Epithelial cell of proximal tubule (primary cell): ENCODE measurements at regions not wholly inside any gene's neighbourhood (a gene's known extent, or its start where the extent isn't known, plus 50 kb on each side); places are given as distances from the start of the nearest gene placed in this dataset.

Experiments used
- DNase-seq: peaks from one replicate; pipeline ENCODE4 v3.0.0-alpha.2; 2011; ENCODE audit warnings: low read depth
- H3K4me3 ChIP-seq: 2 replicates; pipeline ENCODE4 v1.5.1; 2011; ENCODE audit warnings: low read depth, mild to moderate bottlenecking, low read length
- TF ChIP-seq, protein P1 (sequence below): conservative IDR thresholded peaks from 2 replicates; pipeline ENCODE4 v1.5.1; 2012; ENCODE audit warnings: low read depth, mild to moderate bottlenecking, low read length

DNA sequence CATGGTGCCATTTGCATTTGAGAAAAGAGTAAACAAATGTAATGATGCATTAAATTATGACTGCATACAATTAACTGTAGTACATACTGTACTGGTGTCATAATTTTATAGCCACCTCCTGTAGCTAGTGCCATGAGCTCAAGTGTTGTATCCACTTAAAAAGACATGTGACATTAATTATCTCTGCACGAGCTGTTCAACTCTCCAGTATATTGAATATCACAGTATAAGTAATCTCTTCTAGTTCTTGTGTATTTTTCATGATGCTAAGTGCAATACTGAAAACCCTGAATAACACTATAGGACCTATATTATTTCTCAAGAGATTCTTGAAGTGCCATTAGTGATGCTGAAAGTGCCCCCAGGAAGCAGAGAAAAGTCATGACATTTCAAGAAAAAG lies 387.3 kb downstream of the PCDH17 start:
- DNase-seq = no peak
- no peak overlapping the region for H3K4me3 ChIP-seq
- TF ChIP-seq, protein P1, sequence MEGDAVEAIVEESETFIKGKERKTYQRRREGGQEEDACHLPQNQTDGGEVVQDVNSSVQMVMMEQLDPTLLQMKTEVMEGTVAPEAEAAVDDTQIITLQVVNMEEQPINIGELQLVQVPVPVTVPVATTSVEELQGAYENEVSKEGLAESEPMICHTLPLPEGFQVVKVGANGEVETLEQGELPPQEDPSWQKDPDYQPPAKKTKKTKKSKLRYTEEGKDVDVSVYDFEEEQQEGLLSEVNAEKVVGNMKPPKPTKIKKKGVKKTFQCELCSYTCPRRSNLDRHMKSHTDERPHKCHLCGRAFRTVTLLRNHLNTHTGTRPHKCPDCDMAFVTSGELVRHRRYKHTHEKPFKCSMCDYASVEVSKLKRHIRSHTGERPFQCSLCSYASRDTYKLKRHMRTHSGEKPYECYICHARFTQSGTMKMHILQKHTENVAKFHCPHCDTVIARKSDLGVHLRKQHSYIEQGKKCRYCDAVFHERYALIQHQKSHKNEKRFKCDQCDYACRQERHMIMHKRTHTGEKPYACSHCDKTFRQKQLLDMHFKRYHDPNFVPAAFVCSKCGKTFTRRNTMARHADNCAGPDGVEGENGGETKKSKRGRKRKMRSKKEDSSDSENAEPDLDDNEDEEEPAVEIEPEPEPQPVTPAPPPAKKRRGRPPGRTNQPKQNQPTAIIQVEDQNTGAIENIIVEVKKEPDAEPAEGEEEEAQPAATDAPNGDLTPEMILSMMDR = no peak

DNA sequence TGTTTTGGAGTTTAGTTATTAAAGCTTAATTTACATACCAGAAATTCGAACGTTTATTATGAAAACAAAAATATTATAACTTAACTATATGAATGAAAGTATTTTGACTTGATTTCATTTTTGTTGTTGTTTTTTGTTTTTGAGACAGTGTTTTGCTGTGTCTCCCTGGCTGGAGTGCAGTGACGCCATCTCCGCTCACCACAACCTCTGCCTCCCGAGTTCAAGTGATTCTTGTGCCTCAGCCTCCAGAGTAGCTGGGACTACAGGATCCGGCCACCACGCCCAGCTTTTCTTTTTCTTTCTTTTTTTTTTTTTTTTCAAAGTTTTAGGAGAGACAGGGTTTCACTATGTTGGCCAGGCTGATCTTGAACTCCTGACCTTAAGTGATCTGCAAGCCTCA lies 392.6 kb downstream of the PCDH17 start:
- H3K4me3 ChIP-seq = no peak overlapping the region
- no peak for DNase-seq
- TF ChIP-seq, protein P1 = no peak

DNA sequence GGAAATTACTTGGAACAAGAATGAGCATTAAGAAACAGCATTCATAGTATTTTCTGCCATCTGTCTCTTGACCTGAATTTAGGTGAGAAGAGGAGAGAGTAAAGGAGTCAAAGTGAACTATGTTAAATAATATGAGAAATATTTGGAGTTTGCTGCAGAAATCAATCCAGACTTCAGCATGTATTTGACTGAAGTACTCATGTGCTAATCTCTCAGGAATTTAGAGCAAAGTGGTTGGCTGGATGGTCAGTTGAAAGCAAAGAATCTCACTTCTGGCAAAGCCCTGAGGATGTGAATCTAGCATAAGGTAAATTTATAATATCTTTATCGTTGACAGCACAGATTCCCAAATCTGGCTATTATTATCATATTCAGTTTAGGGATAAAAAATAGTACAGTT lies 394.3 kb downstream of the PCDH17 start:
- DNase-seq = no peak
- H3K4me3 ChIP-seq = no peak overlapping the region

DNA sequence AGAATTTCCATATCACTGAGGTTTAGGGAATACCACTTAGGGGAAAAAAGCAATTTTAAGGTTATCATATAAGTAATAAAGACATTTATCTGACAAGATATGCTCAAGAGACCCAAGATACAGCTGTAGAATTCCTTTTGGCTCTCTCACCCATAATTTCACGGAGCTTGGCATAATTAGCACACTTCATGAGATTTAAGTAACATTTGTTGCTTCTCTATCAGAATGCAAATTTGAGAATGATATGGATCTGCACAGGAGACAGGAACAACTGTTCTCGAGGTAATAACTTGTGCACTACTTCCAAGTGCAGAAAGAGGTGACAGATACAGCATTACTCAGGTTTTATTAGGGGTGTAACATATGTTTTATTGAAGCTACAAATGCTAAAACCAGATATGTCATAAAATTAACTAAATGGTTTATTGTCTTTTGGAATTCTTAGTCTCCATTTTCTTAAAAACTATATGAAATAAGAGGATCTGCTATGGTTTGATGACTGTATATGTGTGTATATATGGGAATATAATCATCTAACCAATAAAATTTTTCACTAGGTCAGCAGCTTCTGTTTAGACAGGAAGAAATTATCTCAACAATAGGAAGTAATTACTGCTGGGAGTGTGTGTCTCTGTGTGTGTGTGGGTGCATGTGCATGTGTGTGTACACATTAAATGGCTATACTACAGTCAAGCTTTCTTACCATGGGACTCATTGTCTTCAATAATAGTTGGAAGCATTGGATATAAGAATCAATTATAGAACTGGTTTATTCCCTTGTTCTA lies 401.3 kb downstream of the PCDH17 start:
- TF ChIP-seq, protein P1 = no peak
- H3K4me3 ChIP-seq = no peak overlapping the region
- no peak for DNase-seq

More for the DNA sequence above, 394.3 kb downstream of the PCDH17 start:
- TF ChIP-seq, protein P1 = no peak

DNA sequence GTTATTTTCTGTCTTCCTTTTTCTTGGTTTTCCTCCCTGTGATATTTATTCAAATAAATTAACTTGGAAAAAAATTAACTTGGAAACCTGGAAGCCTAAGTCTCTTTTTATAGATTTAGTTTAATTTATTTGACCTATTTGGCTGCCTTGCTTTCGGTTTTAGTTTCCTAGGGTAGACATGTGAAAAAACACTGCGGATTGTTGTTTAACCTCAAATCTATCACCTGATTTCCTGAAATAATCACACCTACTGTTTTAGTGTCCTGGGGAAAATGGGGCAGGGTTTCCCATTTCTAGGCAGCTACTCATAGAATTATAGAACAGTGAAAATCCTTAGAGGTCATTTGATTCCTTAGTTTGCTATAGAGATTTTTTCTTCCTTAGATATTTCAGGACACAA lies 412.4 kb downstream of the PCDH17 start:
- DNase-seq = no peak
- TF ChIP-seq, protein P1 = no peak
- H3K4me3 ChIP-seq = no peak overlapping the region

DNA sequence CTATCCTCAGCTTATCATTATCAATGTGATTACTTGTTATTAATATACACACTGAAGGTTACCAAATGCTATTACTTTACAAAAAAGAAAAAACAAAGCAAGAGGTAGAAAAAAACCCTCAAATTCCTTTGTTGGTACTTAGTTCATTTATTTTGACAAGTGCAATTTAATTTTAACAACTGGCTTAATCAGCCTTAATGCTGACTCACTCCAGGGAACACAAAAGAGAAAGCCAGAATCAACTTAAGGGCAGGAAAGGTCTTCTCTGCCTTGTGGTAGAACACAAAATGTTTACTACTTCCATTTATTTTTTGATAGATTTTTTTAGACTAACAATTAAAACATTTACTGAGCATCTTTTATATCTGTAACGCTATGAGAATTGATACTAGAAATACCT lies 417.1 kb downstream of the PCDH17 start:
- no peak overlapping the region for H3K4me3 ChIP-seq
- DNase-seq = no peak
- TF ChIP-seq, protein P1 = no peak

DNA sequence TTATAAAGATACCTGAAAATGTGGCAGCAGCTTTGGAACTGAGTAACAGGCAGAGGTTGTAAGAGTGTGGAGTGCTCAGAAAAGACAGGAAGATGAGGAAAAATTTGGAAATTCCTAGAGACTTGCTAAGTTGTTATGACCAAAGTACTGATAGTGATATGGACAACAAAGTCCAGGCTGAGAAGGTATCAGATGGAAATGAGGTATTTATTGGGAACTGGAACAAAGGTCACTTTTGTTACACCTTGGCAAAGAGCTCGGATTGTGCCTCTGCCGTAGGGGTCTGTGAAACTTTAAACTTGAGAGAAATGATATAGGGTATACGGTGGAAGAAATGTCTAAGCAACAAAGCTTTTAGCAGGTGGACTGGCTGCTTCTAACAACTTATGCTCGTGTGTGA lies 419.9 kb downstream of the PCDH17 start:
- TF ChIP-seq, protein P1 = no peak
- H3K4me3 ChIP-seq = no peak overlapping the region
- no peak for DNase-seq
